WTC11 (cell line): ENCODE measurements at regions not wholly inside any gene's neighbourhood (a gene's known extent, or its start where the extent isn't known, plus 50 kb on each side); places are given as distances from the start of the nearest gene placed in this dataset.
A peak's percentile ranks its signal among the peaks of the same experiment; 100 is the strongest.

Experiments used
- ATAC-seq: fragments of 200-7000 bp; cut with Tn5 transposase; 2 replicates; pipeline ENCODE4 v1.10.0; 2021; ENCODE audit warnings: mild to moderate bottlenecking, moderate library complexity
- CTCF ChIA-PET: fragments of 300-600 bp; sonication (Branson Sonifier 250); formaldehyde crosslinking; loops from one replicate; lab custom pipeline; 2021; ENCODE audit warnings: antibody characterized with exemption; lab: Charles Lee
- POLR2A ChIA-PET: fragments of 350-600 bp; sonication (Branson Sonifier 250); formaldehyde crosslinking; loops from one replicate; lab custom pipeline; 2021; ENCODE audit warnings: antibody characterized with exemption; lab: Charles Lee
- DNase-seq: peaks from one replicate; pipeline ENCODE4 v3.0.0; 2021; ENCODE audit warnings: low spot score
- H3K27ac Mint-ChIP-seq: 2 replicates; pipeline ENCODE4 v1.8.0; 2021; ENCODE audit warnings: mixed read lengths
- H3K27me3 Mint-ChIP-seq: 2 replicates; pipeline ENCODE4 v1.8.0; 2021; ENCODE audit warnings: low read depth, mild to moderate bottlenecking, moderate library complexity, mixed read lengths
- H3K36me3 Mint-ChIP-seq: 2 replicates; pipeline ENCODE4 v1.8.0; 2021; ENCODE audit warnings: mixed read lengths
- H3K4me1 Mint-ChIP-seq: 2 replicates; pipeline ENCODE4 v1.8.0; 2022; ENCODE audit warnings: mixed read lengths
- H3K4me3 Mint-ChIP-seq: 2 replicates; pipeline ENCODE4 v1.8.0; 2021; ENCODE audit warnings: mild to moderate bottlenecking, moderate library complexity, mixed read lengths
- H3K9me3 Mint-ChIP-seq: 2 replicates; pipeline ENCODE4 v1.8.0; 2021; ENCODE audit warnings: mixed read lengths
- AR ChIP-seq: fragments of 250-450 bp; sonication (Bioruptor Pico); IDR thresholded peaks from 2 replicates; pipeline ENCODE4 v1.9.0; 2021; ENCODE audit warnings: mild to moderate bottlenecking
- CREM ChIP-seq: sonication (generic); formaldehyde crosslinking; IDR thresholded peaks from 2 replicates; pipeline ENCODE4 v1.8.1; 2022; ENCODE audit warnings: mild to moderate bottlenecking, missing genetic modification reagents, moderate library complexity
- ELF4 ChIP-seq: sonication (generic); formaldehyde crosslinking; IDR thresholded peaks from 2 replicates; pipeline ENCODE4 v1.8.1; 2022; ENCODE audit warnings: low read depth, mild to moderate bottlenecking, moderate library complexity, missing genetic modification reagents
- ERG ChIP-seq: fragments of 250-450 bp; sonication (Bioruptor Pico); IDR thresholded peaks from 2 replicates; pipeline ENCODE4 v1.8.0; 2021; ENCODE audit warnings: mild to moderate bottlenecking
- ESRRA ChIP-seq: sonication (generic); formaldehyde crosslinking; IDR thresholded peaks from 2 replicates; pipeline ENCODE4 v1.8.1; 2022; ENCODE audit warnings: mild to moderate bottlenecking, missing genetic modification reagents, borderline replicate concordance
- GTF2I ChIP-seq: fragments of 250-450 bp; sonication (Bioruptor Pico); conservative IDR thresholded peaks from 2 replicates; pipeline ENCODE4 v1.4.0; 2021; ENCODE audit warnings: mild to moderate bottlenecking
- HMGA2 ChIP-seq: fragments of 250-450 bp; sonication (Bioruptor Pico); IDR thresholded peaks from 2 replicates; pipeline ENCODE4 v1.4.0; 2021; ENCODE audit warnings: mild to moderate bottlenecking, moderate library complexity
- MXD4 ChIP-seq: fragments of 250-450 bp; sonication (Bioruptor Pico); IDR thresholded peaks from 2 replicates; pipeline ENCODE4 v1.8.0; 2021; ENCODE audit warnings: mild to moderate bottlenecking, moderate library complexity, borderline replicate concordance
- NFATC4 ChIP-seq: fragments of 250-450 bp; sonication (Bioruptor Pico); IDR thresholded peaks from 2 replicates; pipeline ENCODE4 v1.9.0; 2021; ENCODE audit warnings: mild to moderate bottlenecking
- NR3C1 ChIP-seq: sonication (generic); formaldehyde crosslinking; conservative IDR thresholded peaks from 2 replicates; pipeline ENCODE4 v1.8.1; 2023; ENCODE audit warnings: low read depth, mild to moderate bottlenecking, missing genetic modification reagents
- OVOL2 ChIP-seq: fragments of 250-450 bp; sonication (Bioruptor Pico); IDR thresholded peaks from 2 replicates; pipeline ENCODE4 v1.9.0; 2021; ENCODE audit warnings: mild to moderate bottlenecking, borderline replicate concordance
- PRRX2 ChIP-seq: fragments of 250-450 bp; sonication (Bioruptor Pico); IDR thresholded peaks from 2 replicates; pipeline ENCODE4 v1.8.0; 2021; ENCODE audit warnings: mild to moderate bottlenecking
- RELA ChIP-seq: sonication (generic); formaldehyde crosslinking; IDR thresholded peaks from 2 replicates; pipeline ENCODE4 v1.8.1; 2022; ENCODE audit warnings: missing genetic modification reagents, mild to moderate bottlenecking, borderline replicate concordance
- SOX15 ChIP-seq: fragments of 250-450 bp; sonication (Bioruptor Pico); IDR thresholded peaks from 2 replicates; pipeline ENCODE4 v1.9.0; 2021; ENCODE audit warnings: mild to moderate bottlenecking
- TCF7 ChIP-seq: sonication (generic); formaldehyde crosslinking; IDR thresholded peaks from 2 replicates; pipeline ENCODE4 v1.8.0; 2022; ENCODE audit warnings: mild to moderate bottlenecking, low read depth, missing genetic modification reagents, moderate library complexity
- ZBTB43 ChIP-seq: sonication (generic); formaldehyde crosslinking; IDR thresholded peaks from 2 replicates; pipeline ENCODE4 v1.8.1; 2023; ENCODE audit warnings: mild to moderate bottlenecking, missing genetic modification reagents
- ZMAT4 ChIP-seq: fragments of 250-450 bp; sonication (Bioruptor Pico); IDR thresholded peaks from 2 replicates; pipeline ENCODE4 v1.9.0; 2021; ENCODE audit warnings: mild to moderate bottlenecking
- ZNF219 ChIP-seq: sonication (generic); formaldehyde crosslinking; IDR thresholded peaks from 2 replicates; pipeline ENCODE4 v1.8.0; 2023; ENCODE audit warnings: missing genetic modification reagents, mild to moderate bottlenecking, borderline replicate concordance
- ZNF317 ChIP-seq: sonication (generic); formaldehyde crosslinking; IDR thresholded peaks from 2 replicates; pipeline ENCODE4 v1.8.1; 2023; ENCODE audit warnings: low read depth, mild to moderate bottlenecking, moderate library complexity, missing genetic modification reagents, borderline replicate concordance
- ZNF396 ChIP-seq: fragments of 250-450 bp; sonication (Bioruptor Pico); IDR thresholded peaks from 2 replicates; pipeline ENCODE4 v1.8.0; 2021; ENCODE audit warnings: mild to moderate bottlenecking, moderate library complexity, borderline replicate concordance
- TF ChIP-seq, protein P1 (sequence below): sonication (generic); formaldehyde crosslinking; IDR thresholded peaks from 2 replicates; pipeline ENCODE4 v1.8.1; 2022; ENCODE audit warnings: missing genetic modification reagents, borderline replicate concordance

DNA sequence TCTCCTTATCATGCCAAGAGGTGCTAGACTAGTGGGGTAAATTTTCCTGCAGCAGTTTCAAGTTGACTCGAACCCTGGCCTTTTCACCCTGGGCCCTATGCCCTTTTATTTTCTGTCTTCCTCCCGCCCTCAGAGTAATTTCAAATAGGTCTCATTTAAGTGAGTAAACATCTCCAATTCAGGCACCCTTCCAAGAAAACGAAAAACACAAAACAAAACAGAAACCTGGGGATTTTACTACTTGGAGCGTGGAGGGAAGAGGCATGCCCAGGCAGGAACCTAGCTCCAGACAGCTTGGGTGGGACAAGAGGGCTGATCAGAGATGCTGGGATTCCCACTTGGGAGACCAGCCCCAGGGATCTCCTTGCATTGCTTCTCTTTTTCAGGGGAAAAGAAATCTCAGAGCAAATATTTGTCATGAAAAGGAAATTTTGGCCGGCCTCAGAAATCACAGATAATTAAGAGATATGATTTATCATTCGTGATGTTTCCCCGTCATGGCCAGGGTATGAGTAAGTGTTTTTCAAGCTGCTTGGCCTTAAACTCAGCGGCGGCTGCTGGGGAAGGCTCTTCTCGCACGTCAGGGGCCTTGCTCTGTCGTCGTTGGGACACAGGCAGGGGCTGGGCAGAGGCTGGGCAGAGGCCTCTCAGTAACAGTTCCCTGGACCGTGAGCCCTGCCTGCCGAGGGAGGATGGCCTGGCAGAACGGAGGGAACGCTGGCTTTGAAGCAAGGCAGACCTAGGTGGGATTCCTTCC lies 248.6 kb upstream of the KLF4 start:
- ATAC-seq, result peak; percentile 38; the same call in 1 of the 2 replicates
- H3K27me3 Mint-ChIP-seq, result no peaks in the 10 kb centered on the region; the same call in 1 of the 2 replicates

DNA sequence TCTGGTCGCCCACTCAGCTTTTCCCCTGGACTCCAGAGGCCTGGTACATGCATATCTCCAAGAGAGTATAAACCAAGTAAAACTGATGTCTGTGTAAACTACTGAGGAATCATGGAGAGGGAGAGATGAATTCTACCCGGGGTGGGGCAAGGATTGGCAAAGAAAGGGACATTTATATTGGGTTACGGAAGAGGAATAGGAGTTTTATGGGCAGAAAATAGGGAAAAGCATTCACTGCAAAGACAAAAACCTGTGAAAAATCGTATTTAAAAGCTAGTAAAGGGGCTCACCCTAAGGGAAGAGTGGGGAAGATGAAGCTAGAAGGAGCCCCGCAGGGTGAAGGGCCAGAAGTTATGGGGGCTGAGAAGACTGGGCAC lies 248.0 kb upstream of the KLF4 start:
- H3K27me3 Mint-ChIP-seq, result no peaks in the 10 kb centered on the region; the same call in 1 of the 2 replicates

More for the DNA sequence above, 248.6 kb upstream of the KLF4 start:
- Mint-ChIP-seq H3K27ac (peak overlapping the region; percentile 69; the same call in 1 of the 2 replicates), H3K4me3 (no peak overlapping the region), H3K9me3 (no peaks in the 10 kb centered on the region), H3K36me3 (no peaks in the 10 kb centered on the region), H3K4me1 (peaks cover 9% of the 10 kb centered on the region)
- TF ChIP-seq ZNF219 (CRISPR knock-in tag) (no peak), NFATC4 (no peak), HMGA2 (CRISPR knock-in tag) (no peak), CREM (CRISPR knock-in tag) (no peak), SOX15 (CRISPR knock-in tag) (no peak), ERG (CRISPR knock-in tag) (no peak), GTF2I (CRISPR knock-in tag) (no peak), NR3C1 (CRISPR knock-in tag) (no peak)
- TF ChIP-seq, protein P1, sequence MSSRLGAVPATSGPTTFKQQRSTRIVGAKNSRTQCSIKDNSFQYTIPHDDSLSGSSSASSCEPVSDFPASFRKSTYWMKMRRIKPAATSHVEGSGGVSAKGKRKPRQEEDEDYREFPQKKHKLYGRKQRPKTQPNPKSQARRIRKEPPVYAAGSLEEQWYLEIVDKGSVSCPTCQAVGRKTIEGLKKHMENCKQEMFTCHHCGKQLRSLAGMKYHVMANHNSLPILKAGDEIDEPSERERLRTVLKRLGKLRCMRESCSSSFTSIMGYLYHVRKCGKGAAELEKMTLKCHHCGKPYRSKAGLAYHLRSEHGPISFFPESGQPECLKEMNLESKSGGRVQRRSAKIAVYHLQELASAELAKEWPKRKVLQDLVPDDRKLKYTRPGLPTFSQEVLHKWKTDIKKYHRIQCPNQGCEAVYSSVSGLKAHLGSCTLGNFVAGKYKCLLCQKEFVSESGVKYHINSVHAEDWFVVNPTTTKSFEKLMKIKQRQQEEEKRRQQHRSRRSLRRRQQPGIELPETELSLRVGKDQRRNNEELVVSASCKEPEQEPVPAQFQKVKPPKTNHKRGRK, result no peak
- no peak for DNase-seq
- ChIA-PET CTCF (no interaction called here), POLR2A (no interaction called here)

DNA sequence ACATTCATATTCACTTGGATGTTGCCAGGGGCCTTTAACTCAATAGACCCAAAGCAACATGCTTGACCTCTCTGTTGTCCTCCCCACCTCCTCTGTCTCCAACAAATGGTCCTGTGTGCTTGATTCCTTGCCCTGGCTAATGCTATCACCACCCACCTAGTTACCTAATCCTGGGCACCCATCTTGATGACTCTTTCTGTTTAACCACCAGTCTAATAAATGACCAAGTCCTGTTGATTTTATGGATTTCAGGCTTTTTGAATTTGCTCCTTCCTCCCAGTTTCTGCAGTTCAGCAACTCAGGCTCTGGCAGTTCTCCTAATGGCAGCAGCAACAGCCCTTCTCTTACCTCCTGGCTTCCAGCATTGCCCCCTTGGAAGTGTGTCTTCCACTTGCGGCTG lies 246.3 kb upstream of the KLF4 start:
- Mint-ChIP-seq H3K4me3 (no peak overlapping the region), H3K36me3 (no peaks in the 10 kb centered on the region), H3K27me3 (no peaks in the 10 kb centered on the region; the same call in 1 of the 2 replicates), H3K4me1 (peaks cover 9% of the 10 kb centered on the region), H3K9me3 (no peaks in the 10 kb centered on the region), H3K27ac (no peak overlapping the region)
- no peak for ATAC-seq
- no peak for TF ChIP-seq RELA
- no peak for TF ChIP-seq AR
- ChIA-PET POLR2A (interaction anchor here (0.6 kb wide), 1 partner anchor 1223 kb away, joined by 3 read pairs; no protein-coding TSS in a partner anchor), CTCF (no interaction called here)
- no peak for DNase-seq

More for the DNA sequence above, 248.0 kb upstream of the KLF4 start:
- Mint-ChIP-seq H3K4me1 (peaks cover 9% of the 10 kb centered on the region), H3K36me3 (no peaks in the 10 kb centered on the region), H3K27ac (peak overlapping the region; percentile 20; the same call in 1 of the 2 replicates), H3K9me3 (no peaks in the 10 kb centered on the region), H3K4me3 (no peak overlapping the region)
- CTCF ChIA-PET, result no interaction called here
- no peak for ATAC-seq
- POLR2A ChIA-PET, result no interaction called here
- TF ChIP-seq TCF7 (CRISPR knock-in tag) (no peak), ZMAT4 (CRISPR knock-in tag) (no peak), ESRRA (CRISPR knock-in tag) (no peak), ZNF317 (CRISPR knock-in tag) (no peak), ZNF396 (CRISPR knock-in tag) (no peak), RELA (no peak), PRRX2 (CRISPR knock-in tag) (no peak), MXD4 (CRISPR knock-in tag) (no peak), ZBTB43 (no peak), ELF4 (no peak), OVOL2 (CRISPR knock-in tag) (no peak)
- no peak for DNase-seq
